Left renal cortex interstitium (tissue), 4 donors: ENCODE measurements at regions not wholly inside any gene's neighbourhood (a gene's known extent, or its start where the extent isn't known, plus 50 kb on each side); places are given as distances from the start of the nearest gene placed in this dataset.
"Not testable (repeated sequence)": the region's sequence is repeated elsewhere in the genome, so short reads cannot be mapped to it uniquely, and the experiment has no call there.

Experiments used
- DNase-seq, 4 donors: peaks; one replicate each; pipeline ENCODE4 v3.0.0-alpha.2; 2013; ENCODE audit warnings: low read depth in 4 of 4, low spot score in 2 of 4, missing footprints in 1 of 4

DNA sequence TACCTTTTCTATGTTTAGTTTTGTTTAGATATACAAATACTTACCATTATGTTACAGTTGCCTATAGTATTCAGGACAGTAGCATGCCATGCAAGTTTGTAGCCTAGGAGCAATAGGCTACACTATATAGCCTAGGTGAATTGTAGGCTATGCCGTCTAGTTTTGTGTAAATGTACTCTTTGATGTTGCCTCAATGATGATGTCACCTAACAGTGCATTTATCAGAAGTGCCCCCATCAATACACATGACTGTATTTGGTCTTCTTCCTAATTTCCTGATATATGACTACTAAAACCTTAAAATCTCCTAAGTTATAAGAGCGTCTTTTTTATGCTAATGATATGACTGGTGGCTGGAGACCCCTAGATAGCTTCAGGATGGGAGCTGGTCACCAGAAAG, 394.4 kb upstream of the STXBP6 start:
- DNase-seq: no peak

DNA sequence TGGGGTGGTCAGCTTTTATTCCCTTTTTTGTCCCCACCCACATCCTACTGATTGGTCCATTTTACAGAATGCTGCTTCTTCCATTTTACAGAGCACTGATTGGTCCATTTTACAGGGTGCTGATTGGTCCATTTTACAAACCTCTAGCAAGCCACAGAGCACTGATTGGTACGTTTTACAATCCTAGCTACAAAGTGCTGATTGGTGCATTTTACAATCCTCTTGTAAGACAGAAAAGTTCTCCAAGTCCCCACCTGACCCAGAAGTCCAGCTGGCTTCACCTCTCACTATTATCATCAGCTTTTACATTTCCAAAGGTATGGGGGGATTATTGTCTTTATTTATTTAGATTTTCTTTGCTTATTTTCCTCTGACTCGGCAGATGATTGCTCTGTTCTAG, 390.4 kb upstream of the STXBP6 start:
- not testable (repeated sequence) for DNase-seq

DNA sequence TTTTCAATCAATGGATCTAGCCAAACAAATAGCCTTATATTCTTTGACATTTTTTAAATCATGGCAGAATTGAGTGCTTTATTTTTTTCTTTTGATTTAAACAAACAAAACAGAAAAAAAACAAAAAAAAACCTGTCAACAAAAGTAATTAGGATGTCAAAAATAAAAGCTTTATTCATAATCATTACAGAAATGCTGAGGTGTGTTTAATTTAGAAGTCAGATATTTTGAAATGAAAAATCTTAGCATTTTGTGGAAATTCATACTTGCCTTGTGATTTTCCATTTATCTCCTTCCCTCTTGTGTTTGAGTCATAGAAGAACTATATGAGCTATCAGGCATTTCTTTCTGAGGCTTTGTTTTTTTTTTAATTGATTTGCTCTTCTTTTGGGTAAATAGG, 387.0 kb upstream of the STXBP6 start:
- no peak for DNase-seq

DNA sequence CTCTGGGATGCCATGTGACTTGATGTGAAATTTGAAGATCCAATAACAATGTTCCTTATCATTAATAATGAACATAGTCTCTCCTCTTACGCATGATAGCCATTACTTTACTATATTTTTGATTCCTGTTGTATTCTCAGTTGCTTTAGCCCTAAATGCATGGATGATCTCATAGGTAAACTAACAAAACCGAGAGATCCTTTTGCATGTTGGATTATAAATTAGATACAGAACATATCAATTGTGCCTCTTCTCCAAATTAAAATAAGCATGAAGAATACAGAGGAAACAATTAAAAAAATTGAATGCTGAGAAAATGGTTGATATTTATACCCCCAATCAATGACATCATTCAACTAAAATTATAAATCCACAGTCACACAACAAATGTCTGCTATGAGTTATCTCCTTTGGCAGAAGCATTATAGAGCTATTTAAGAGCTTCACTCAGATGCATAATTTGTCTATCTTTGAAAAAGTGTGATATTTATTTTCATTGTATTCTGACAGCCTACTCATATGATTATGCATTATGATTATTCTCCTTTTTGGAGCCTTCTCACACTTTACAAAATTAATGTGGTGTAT, 386.4 kb upstream of the STXBP6 start:
- no peak for DNase-seq

DNA sequence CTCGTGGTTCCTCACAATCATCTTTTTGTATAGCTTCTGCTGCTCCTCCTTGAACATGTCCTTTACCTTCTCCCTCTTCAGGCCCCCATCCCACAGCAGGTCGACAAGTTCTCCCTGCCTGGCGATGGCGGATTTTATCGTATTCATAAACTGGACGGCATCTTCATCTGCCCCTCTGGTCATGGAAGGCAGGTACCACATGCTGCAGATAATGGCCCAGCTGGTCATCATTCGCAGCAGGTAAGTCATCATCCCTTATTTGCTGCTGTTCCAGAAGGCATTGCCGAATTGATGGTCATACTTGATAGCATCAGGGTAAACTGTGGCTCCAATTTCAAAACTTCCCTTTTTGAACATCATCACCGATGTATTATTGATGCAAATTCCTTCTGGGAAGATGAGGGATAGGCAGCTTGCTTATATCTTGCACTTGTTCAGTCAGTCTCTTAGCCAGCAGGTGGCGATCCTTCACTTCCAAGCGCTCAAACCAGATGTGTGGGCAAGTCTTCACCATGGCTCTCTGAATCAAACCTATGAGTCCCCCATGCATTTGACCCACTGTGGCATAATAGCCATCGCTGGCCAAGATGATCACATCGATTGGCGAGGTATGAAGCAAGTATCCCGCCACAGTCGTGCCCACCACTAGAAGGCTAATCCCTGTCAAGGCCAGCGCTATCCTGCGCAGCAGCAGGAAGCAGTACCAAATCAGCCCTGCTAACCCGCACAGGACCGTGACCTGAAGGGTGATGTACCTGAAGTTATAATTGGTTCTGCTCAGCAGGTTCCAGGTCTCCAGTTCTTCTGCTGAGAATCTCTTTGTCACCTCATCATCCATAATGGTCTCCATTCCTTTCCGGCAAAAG, 381.5 kb upstream of the STXBP6 start:
- DNase-seq: peak in 1 of 4 donors; percentile 5

DNA sequence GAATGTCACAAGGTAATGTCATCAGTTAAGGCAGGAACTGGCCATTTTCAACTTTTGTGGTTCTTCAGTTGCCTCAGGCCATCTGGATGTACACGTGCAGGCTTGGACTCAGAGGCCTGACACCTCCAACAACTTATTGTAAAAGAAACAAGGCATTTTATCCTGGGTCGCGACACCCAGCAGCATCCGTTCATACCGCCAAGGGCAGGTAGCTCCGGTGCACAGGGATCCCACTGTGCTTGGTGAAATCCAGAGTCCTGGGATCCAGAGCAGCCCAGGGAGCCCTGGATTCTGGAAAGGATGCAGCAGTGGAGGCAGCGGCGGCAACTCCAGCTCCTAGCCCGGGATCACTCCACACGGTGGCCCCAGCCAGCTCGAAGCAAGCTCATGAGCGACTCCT, 380.9 kb upstream of the STXBP6 start:
- no peak for DNase-seq

DNA sequence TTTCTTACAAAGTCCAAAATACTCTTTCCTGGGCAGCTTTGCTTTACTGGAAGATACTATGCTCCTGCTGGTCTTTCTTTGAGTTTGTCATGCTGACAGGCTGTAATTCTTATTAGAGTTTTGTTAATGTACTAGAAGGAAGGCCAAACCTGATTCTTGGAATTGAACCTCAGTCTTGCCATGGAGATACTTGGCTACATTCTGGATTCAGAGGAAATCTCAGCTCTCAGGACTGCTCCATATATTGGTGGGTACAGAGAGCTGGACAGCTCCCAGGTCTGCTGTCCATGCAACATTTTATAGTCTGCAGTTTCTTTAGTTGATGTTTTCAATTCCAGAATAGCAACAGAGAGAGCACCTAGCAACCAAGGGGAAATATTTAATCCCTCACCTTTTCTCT, 363.1 kb upstream of the STXBP6 start:
- DNase-seq: no peak

DNA sequence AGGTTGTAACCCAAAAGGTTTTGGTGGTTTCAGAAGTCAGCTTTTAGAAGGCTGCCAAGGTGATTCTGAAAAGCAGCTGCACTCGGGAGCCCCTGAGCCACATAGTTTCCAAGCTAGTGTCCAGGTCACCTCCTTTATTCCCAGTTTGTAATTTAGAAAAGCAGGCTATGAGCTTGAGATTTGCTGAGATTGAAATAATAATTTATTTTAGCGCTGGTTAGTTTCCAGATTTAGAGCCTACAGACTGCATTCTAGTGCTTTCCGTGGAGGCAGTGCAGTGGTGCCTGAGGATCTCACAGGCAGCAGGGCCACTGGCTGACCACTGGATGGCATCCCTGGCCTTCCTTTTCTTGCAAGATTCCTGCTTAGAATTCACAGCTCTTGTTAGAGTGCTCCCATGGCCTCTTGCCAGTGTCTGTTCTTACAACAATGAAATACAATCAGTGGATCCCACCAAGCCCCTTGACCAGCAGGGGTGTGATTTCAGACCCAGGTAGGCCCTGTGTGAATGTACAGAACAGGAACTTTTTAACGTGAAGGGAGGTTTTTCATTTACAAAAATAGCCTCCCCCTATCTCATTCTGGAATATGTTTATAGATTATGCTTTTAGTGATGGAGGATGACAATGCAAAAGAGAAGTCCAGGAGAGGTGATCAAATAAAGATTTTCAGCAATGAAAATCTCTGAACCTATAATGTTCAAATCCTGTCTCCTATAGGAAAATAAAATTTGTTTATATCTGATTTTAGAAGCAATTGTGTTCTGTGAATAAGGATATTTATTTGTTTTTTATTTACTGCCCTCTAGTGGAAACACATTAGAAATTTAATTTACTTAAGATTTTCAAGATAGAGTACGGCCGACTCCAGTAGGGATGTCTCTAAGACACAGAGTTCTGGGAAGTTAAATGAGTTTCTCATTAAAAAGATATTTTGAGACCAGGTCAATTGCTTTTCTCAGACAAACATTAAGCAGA, 362.1 kb upstream of the STXBP6 start:
- DNase-seq: no peak

DNA sequence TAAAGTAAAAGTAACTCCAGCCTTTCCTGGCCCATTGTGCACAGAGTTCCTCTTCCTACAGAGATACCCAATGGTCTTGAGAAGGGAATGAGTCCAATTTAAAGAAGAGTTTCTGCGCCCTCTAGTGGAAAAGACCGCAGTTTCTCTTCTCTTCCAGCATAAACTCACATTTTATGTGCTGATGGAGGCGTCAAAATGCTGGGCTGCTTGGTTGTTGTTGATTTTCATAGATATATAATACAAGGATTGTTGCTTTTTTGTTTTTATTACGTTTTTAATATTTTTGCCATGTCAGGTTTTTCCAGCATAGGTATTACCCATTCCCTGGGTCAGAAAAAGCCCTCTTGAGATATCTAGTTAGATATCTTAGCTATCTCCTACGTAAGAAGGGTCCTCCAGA, 356.9 kb upstream of the STXBP6 start:
- DNase-seq: peak in 1 of 4 donors; percentile 27

DNA sequence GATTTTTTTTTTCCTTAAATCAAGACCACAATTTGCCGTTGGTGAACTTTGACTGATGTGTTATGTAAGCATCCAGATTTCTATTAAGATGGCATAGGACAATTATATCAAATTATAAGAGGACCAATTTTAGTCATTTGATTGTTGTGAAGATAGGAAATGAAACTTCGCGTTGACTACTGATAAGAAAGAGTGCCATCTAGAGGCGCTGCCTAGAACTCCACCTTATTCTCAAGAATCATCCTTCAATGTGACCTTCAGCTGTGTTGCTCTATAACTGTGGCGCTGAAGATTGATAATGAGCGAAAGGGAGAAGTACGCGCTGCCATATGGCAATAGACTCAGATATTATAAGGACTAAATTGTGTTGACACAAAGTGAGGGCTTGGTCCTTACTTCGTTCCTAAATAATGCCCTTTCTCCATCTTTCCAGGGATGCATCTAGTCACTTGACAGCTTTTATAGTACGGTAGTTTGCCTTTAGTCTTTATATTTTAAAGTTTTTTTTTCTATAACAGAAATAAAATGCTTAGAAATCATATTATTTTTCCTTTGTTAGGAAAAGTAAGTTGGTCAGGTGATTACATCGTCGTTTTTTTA, 350.8 kb upstream of the STXBP6 start:
- peak in 2 of 4 donors; percentile 21 to 55 for DNase-seq

DNA sequence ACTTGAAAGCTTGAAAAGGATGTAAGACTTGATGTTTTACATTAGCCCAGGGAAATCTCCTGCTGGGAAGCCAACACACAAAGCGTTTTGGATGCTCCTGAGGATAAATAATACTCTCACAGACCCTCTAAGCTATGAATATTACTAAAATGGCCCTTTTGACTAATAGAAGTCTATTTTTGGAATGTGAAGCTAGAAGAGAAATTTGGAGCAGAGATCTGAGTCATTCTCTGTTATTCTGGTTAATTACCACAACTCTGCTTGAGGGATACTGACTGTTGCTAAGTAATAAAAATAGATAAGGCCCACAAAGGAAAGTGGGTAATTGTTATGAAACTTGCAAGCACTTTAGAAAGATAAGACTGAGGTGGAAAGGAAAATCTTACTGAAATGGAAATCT, 346.2 kb upstream of the STXBP6 start:
- DNase-seq: no peak

DNA sequence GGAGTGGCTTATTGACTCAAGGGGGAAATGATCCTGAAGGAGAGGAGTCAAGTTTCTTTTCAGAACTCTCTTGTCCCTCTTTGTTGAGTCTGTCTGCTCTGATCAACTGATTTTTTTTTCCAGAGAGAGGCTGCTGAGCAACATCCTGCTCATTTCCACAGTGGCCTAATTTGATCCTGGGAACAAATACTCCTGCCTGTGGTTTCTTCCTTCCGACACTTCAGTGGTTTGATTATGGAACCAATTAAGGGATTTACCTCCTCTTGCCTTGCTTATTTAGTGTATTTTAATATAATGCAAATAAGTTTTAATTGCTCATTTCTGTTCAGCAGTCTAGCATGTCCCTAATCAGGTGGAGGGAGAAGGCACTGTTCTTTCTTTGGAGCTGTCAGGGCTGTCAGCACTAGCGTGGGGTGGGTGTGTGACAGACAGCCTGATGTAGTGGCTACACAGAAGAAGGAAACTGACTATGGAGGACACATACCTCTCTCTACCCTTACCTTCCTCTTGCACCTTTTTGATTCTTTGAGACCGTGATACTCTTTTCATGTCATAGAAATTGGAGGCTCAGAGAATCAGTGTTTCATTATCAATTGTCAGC, 344.9 kb upstream of the STXBP6 start:
- no peak for DNase-seq

DNA sequence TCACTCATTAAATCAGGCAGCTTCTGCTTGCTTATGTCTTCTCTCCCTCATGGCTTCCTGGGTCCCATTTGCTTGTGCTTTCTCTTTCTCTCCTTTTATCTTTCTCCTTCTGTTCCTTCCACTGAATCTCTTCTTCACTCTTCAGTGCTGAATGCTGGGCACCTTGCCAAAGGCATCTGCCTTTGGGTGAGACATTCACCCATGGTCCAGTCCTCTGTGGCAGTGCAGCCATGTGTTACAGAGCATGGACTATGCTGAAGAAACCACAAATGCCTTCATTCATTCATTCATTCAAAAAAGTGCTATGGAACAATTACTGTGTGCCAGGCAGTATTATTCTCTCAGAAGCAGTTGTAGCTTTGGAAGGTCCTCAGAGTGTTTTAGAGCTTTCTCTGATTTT, 344.4 kb upstream of the STXBP6 start:
- DNase-seq: no peak

DNA sequence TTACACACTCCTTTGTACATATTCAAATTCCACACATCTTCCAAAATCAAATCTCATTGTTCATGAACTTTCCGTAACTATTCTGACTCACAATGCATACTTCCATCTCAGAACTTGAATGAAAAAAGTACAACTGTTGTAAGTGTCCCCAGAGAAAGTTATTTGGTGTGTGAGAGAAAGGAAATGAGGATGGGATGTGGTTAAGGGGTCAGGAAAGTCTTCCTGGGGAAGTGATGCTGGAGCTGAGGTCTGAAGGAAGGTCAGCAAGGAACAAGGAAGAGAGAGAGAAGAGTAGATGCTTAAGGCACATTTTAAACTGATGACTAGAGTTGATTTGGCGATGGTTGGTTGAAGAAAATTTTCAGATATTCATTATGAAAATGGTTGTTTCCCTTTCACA, 340.0 kb upstream of the STXBP6 start:
- DNase-seq: no peak

DNA sequence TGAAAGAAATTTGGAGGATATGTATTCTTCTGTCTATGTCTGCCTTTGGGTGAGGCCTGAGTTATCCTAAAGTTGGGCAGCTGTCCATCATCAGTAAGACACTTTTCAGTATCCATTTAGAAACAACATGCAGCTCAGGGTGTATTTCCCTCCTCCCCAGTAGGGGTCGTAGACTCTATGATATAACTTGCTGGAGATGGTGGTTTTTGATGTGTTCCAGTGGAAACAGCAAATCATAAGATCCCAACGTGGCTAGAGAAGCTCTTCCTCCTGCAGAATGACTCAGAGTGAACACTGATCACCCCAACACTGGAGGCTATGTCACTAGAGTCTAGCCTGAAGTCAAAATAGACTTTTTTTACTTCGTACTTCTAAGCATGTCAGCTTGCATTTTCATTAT, 331.6 kb upstream of the STXBP6 start:
- no peak for DNase-seq

DNA sequence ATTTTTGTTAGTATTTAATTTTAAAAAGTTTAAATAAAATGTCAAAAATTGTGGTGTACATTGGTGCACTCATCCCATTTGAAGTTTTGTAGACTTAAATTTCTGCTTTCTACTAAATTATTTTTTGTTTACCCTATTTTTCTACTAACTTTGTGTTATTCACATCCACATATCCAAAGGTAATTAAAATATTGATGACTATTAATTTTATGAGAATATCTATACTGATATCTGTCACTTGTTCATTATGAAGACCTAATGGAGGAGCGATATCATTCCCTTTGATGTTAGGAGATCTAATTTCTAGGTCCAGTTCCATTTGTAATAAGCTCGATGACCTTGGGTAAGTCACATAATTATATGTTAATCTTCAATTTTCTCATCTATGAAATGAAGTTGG, 325.7 kb upstream of the STXBP6 start:
- no peak for DNase-seq

DNA sequence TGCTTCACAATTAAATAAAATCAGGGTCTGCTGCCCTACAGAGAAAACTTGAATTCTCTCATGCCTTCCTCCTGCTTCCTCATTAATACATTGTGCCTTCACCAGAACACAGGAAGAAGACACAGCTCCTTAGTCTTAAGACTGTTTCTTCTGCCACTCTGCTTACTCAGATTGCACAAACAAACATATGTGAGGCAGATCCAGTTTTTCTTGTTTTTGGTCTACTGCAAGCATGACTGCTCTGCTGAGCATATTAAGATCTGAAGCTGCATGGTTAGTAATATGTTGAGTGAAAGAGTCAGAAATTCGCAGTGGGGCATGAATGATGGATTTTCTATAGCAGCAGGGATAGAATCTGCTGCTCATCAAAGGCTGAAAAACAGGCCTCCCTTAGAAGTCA, 321.1 kb upstream of the STXBP6 start:
- peak in 2 of 4 donors; percentile 3 to 20 for DNase-seq

DNA sequence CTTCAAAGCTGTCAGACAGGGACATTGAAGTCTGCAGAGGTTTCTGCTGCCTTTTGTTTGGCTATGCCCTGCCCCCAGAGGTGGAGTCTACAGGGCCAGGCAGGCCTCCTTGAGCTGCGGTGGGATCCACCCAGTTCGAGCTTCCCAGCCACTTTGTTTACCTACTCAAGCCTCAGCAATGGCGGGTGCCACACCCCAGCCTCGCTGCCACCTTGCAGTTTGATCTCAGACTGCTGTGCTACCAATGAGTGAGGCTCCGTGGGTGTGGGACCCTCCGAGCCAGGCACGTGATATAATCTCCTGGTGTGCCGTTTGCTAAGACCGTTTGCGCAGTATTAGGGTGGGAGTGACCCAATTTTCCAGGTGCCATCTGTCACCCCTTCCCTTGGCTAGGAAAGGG, 320.1 kb upstream of the STXBP6 start:
- DNase-seq: not testable (repeated sequence)

DNA sequence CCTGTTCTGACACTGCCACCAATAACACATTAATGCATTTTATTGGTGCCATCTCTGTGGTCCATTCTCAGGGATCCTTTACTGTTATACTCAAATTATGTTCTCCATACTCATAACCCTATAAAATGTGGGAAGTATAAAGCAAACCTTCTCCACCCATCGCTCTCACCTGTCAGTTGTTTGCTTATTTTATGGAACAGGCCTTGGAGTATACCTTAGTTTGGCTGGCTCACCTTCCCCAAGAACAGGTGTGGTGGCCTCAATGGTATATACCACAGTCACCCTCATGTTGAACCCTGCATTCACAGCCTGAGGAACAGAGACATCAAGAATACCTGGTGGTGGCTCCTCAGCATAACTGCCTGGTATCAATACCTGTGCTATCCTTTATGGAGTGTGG, 308.4 kb upstream of the STXBP6 start:
- DNase-seq: no peak

DNA sequence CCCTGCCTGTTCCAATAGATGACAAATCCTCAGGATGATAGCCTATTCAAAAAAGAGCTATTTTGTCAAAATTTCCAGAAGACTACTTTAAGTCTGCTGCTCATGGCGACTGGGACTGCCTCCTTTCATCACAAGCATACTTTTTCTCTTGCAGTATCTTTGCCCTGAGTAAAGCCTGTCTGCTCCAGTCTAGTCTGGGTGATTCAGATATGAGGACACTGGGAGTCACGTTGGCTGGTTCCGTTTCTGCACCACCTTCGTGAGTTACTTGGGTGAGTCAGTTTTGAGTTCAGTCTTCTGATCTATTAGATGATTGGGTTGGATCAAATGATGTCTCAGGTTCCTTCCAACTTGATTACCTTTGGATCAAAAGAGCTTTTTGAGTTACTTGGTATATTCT, 301.3 kb upstream of the STXBP6 start:
- no peak for DNase-seq
